GM18873 (cell line): ENCODE measurements at regions not wholly inside any gene's neighbourhood (a gene's known extent, or its start where the extent isn't known, plus 50 kb on each side); places are given as distances from the start of the nearest gene placed in this dataset.

Source experiments
- ATAC-seq: cut with Tn5 transposase; IDR thresholded peaks from one replicate; pipeline ENCODE4 v1.9.1; 2021; ENCODE audit warnings: mild to moderate bottlenecking, moderate library complexity, moderate number of reproducible peaks; ENCODE audit not compliant: unreplicated experiment, low FRiP score

GRCh38 chr12:61647566-61647965 lies 612.6 kb upstream of the USP15 start:
- no peak for ATAC-seq

- ATAC-seq, result no peak
Measured at GRCh38 chr12:61652265-61652664, 607.9 kb upstream of the USP15 start.

- ATAC-seq, result no peak
Measured at GRCh38 chr12:61654698-61655097, 605.5 kb upstream of the USP15 start.

- ATAC-seq, result no peak
Measured at GRCh38 chr12:61655241-61655640, 605.0 kb upstream of the USP15 start.

- no peak for ATAC-seq
Measured at GRCh38 chr12:61667676-61668075, 592.5 kb upstream of the USP15 start.

- no peak for ATAC-seq
Measured at GRCh38 chr12:61676520-61676919, 583.7 kb upstream of the USP15 start.

GRCh38 chr12:61687407-61687806 lies 572.8 kb upstream of the USP15 start:
- no peak for ATAC-seq

- ATAC-seq, result no peak
Measured at GRCh38 chr12:61694214-61694613, 566.0 kb upstream of the USP15 start.

- ATAC-seq, result no peak
Measured at GRCh38 chr12:61701471-61701870, 558.7 kb upstream of the USP15 start.

GRCh38 chr12:61706783-61707182 lies 553.4 kb upstream of the USP15 start:
- ATAC-seq, result no peak

GRCh38 chr12:61713121-61713520 lies 547.1 kb upstream of the USP15 start:
- ATAC-seq, result no peak

- ATAC-seq, result no peak
Measured at GRCh38 chr12:61717986-61718385, 542.2 kb upstream of the USP15 start.

- no peak for ATAC-seq
Measured at GRCh38 chr12:61739925-61740324, 520.3 kb upstream of the USP15 start.

- no peak for ATAC-seq
Measured at GRCh38 chr12:61750604-61751003, 509.6 kb upstream of the USP15 start.

- no peak for ATAC-seq
Measured at GRCh38 chr12:61754214-61754613, 506.0 kb upstream of the USP15 start.

GRCh38 chr12:61757831-61758505 lies 502.2 kb upstream of the USP15 start:
- ATAC-seq, result no peak

- ATAC-seq, result no peak
Measured at GRCh38 chr12:61758661-61759060, 501.5 kb upstream of the USP15 start.

- no peak for ATAC-seq
Measured at GRCh38 chr12:61765926-61766325, 494.3 kb upstream of the USP15 start.

- ATAC-seq, result no peak
Measured at GRCh38 chr12:61780435-61780834, 479.8 kb upstream of the USP15 start.

GRCh38 chr12:61781021-61781581 lies 479.1 kb upstream of the USP15 start:
- ATAC-seq, result no peak

- no peak for ATAC-seq
Measured at GRCh38 chr12:61796846-61797245, 463.4 kb upstream of the USP15 start.

- no peak for ATAC-seq
Measured at GRCh38 chr12:61797266-61797665, 462.9 kb upstream of the USP15 start.
